ENCODE measurements at regions not wholly inside any gene's neighbourhood (a gene's known extent, or its start where the extent isn't known, plus 50 kb on each side); places are given as distances from the start of the nearest gene placed in this dataset.

DNA sequence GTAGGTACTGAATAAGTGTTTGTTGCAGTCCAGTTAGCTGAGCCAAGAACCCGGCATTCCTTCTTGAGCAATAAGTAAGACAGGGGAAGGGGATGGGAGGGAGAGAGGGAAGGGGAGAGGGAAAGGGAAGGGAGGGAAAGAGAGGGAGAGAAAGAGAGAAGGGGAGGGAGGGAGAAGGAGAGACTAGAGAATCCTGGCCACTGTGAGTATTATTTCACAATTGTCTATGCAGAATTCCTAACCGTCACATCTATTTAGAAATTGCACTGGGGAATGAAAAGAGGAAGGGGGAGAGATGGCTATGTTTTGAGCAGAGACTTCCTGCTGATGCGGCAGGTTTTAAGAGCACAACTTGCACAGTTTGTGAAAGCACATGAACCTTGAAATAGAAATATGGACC lies 251.4 kb upstream of the ZMIZ1 start:
- Histone ChIP-seq H3K36me3 (replicated peaks) (no peaks in the 10 kb centered on the region), H3K9me3 (no peaks in the 10 kb centered on the region), H3K27me3 (ENCODE audit: low read depth) (peaks cover 5% of the 10 kb centered on the region; the same call in 1 of the 2 replicates), H3K4me3 (no peak overlapping the region), H3K4me1 (no peaks in the 10 kb centered on the region)
- in situ Hi-C loops (cut with MboI; ENCODE audit: low sequenced_read_pairs), result no loop called here
- no peak for DNase-seq (ENCODE audit: low spot score in 2 of 2)

DNA sequence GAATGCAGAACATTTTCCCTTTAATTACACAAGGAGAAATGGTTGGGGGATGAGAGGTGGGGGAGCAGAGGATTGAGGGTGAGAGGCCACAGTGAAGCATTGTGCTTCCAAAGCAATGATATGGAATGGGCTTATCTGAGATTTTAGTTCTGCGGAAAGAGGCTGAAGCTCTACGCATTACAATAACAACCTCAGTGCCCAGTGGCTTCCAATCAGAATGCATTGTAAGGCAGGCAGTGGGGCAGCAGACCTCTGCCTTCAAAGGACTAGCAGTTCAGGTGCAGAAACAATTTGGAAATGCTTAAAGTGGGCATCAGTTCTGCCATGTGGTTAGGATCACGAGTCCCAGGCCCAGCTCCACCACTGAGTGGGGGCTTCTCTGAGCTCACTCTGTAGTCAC lies 251.0 kb upstream of the ZMIZ1 start:
- Histone ChIP-seq H3K27me3 (ENCODE audit: low read depth) (peaks cover 5% of the 10 kb centered on the region; the same call in 1 of the 2 replicates), H3K4me1 (no peaks in the 10 kb centered on the region), H3K9me3 (no peaks in the 10 kb centered on the region), H3K36me3 (replicated peaks) (no peaks in the 10 kb centered on the region), H3K4me3 (no peak overlapping the region)
- no peak for DNase-seq (ENCODE audit: low spot score in 2 of 2)
- in situ Hi-C loops (cut with MboI; ENCODE audit: low sequenced_read_pairs), result no loop called here

DNA sequence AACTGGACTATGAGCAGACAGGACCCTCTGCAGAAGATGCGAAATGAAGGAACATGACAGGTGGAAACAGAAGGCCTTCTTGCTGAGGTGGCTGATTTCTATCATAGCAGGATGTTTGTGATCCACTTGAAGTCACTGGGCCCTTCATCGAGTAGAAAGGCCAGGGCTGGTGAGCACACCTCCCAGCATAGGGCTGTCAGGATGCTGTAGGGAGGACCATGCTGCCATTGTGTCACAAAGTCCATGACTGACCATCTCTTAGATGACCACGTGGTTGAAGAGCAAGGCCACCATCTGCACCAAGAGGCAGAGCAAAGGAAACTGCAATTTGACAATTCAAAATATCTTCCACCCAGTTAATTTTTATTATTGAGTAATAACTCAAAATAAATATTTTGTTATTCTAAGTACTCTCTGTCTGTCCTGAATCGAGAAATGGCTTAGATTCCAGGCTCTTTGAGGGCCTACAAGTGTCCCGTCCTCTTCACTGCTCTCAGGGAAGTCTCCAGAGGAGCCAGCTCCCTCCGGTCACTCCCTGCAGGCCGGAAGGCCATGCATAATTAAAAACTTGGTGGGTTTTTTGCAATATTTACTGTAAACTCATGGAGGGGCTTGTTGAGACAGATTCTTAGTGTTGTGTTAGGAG lies 249.3 kb upstream of the ZMIZ1 start:
- Histone ChIP-seq H3K4me3 (no peak overlapping the region), H3K27me3 (ENCODE audit: low read depth) (peaks cover 5% of the 10 kb centered on the region; the same call in 1 of the 2 replicates), H3K9me3 (no peaks in the 10 kb centered on the region), H3K36me3 (replicated peaks) (no peaks in the 10 kb centered on the region), H3K4me1 (no peaks in the 10 kb centered on the region)
- in situ Hi-C loops (cut with MboI; ENCODE audit: low sequenced_read_pairs), result no loop called here
- DNase-seq (ENCODE audit: low spot score in 2 of 2), result no peak

DNA sequence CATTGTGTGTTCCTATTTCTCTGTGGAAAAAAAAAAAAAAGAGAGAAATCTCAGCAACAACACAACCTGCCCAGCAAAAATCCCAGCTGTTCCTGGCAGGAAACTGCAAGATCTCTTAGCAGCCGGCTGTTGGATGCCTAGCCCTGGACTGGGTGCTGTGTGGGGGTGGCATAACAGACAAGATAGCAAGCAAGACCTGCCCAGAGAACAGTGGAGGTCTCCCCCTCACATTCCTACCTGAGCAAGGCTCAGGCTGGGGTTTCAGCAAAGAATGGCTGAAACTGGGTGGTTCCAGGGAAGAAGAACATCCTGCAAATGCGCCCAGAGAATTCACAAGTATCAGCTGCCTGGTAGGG lies 248.8 kb upstream of the ZMIZ1 start:
- Histone ChIP-seq H3K27me3 (ENCODE audit: low read depth) (peaks cover 5% of the 10 kb centered on the region; the same call in 1 of the 2 replicates), H3K4me3 (no peak overlapping the region), H3K9me3 (no peaks in the 10 kb centered on the region), H3K4me1 (no peaks in the 10 kb centered on the region), H3K36me3 (replicated peaks) (no peaks in the 10 kb centered on the region)
- DNase-seq (ENCODE audit: low spot score in 2 of 2), result no peak
- in situ Hi-C loops (cut with MboI; ENCODE audit: low sequenced_read_pairs), result no loop called here

DNA sequence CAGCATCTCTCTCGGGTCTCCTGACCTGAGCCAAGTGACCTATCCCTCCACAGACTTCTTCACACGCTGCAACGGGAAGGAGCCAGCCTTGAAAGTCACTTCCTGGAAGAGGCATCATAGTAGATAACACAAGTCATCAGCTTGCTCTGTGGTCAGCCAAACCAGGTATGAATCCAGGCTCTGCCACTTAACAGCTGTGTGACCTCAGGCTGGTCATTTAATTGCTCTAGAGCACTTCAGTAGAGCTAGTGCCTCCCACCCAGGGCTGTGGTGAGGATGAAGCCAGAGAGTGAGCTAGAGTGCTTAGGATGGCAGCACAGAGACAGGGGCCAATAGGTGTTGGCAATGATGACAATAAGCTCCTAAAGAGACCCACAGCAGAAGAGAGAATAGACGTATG lies 247.7 kb upstream of the ZMIZ1 start:
- Histone ChIP-seq H3K36me3 (replicated peaks) (no peaks in the 10 kb centered on the region), H3K27me3 (ENCODE audit: low read depth) (peaks cover 5% of the 10 kb centered on the region; the same call in 1 of the 2 replicates), H3K9me3 (no peaks in the 10 kb centered on the region), H3K4me3 (no peak overlapping the region), H3K4me1 (no peaks in the 10 kb centered on the region)
- in situ Hi-C loops (cut with MboI; ENCODE audit: low sequenced_read_pairs), result no loop called here
- DNase-seq (ENCODE audit: low spot score in 2 of 2), result no peak

DNA sequence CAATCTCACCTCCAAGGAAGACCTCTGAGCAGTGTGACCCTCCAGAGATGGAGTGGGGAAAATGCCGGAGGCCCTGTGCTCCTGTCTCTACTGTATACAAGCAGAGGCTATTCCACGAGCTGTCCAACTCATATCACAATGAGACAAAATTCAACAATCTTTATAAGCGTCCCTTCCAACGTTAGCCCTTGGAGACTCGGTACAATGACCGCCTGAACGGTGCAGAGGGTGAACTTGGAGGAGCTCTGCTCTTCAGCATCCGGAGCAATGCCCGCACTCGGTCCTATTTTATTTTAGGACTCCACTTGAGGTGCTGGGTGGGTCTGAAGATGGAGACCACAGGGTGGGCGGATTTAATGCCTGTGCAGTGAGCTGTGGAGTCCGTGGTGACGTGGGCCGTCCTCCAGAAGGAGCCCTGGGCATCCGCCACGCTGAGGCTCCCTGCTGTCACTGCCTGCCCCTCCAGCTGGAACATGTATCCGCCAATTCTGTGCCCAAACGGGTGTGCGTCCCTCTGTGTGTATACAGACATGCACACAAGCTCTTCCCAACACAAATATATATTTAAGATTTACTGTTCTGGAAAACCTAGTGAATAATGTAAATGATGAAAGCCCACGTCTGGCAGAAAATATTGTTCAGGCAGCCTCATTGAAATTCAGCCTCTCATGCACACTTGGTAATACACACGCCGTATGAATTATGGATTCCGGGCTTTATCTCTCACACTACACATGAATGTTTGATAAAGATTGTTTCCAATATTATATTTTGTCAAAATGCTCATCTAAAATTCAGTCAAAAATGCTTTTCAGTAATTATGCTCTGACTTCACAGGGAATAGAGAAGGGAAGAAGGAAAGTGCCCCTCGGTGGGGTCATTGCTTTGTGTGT lies 239.9 kb upstream of the ZMIZ1 start:
- no peak for DNase-seq (ENCODE audit: low spot score in 2 of 2)
- Histone ChIP-seq H3K27me3 (ENCODE audit: low read depth) (no peaks in the 10 kb centered on the region), H3K4me1 (no peaks in the 10 kb centered on the region), H3K36me3 (replicated peaks) (no peaks in the 10 kb centered on the region), H3K9me3 (no peaks in the 10 kb centered on the region), H3K4me3 (no peak overlapping the region)
- in situ Hi-C loops (cut with MboI; ENCODE audit: low sequenced_read_pairs), result no loop called here

DNA sequence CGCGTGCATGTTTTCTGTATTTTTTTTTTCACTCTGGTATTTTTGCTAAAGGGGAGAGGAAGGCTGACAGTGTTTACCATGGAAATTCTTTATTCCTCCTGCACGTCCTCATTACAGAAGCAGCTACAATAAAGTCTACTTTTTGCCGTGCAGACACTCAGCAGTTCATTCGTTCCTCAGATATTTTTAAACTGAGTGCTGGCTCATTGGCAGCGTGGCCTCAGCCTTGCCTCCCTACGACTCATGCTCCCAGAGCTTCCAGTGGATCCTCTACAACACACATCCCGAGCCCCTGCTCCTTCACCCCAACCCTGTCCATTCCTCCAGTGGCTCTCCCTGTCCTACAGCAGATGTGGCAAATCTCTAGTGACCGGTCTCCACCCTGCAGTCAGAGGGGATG lies 239.2 kb upstream of the ZMIZ1 start:
- no peaks in the 10 kb centered on the region for H3K36me3 ChIP-seq (replicated peaks)
- no peak for DNase-seq (ENCODE audit: low spot score in 2 of 2)
- no peaks in the 10 kb centered on the region for H3K27me3 ChIP-seq (ENCODE audit: low read depth)
- H3K9me3 ChIP-seq, result no peaks in the 10 kb centered on the region
- in situ Hi-C loops (cut with MboI; ENCODE audit: low sequenced_read_pairs), result no loop called here
- H3K4me1 ChIP-seq, result no peaks in the 10 kb centered on the region
- no peak overlapping the region for H3K4me3 ChIP-seq

DNA sequence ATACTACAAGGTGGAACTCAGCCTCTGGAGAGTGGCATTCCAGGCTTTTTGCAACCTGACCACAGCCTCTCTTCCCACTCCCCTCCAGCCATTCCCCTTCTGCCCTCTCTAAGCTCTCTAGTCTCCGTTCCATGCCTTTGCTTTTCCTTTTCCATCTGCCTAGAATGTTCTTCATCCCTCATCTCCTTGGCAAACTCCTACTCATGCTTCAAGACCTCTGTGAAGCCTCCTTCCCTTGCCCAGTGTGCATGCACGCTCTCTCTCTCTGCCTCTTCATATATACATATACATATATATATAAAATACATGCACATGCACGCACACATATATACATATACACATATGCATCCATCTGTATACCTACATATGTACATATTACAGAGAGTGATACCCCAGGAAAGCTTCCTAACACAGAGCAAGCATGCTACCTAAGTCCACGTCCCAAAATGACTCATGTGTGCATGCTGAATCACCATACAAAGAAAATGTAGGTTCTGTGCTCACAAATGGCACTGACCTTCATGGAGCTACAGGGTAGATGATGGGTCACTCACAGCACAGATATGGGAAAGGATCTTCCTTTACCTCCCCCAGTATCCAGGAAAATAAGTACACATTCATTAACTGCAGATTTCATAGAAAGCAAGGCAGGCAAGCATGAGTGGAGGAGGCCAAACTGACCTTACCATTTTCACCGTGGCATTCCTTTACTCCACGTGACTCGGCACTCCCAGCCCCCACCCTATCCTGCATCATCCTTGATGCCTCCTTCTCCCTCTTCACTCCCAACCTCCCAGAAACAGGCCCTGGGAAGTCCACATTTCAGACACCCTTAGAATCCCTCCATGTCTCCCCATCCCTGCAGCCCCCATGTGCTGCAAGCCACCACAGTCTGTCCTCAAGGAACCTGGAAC lies 238.4 kb upstream of the ZMIZ1 start:
- in situ Hi-C loops (cut with MboI; ENCODE audit: low sequenced_read_pairs), result no loop called here

DNA sequence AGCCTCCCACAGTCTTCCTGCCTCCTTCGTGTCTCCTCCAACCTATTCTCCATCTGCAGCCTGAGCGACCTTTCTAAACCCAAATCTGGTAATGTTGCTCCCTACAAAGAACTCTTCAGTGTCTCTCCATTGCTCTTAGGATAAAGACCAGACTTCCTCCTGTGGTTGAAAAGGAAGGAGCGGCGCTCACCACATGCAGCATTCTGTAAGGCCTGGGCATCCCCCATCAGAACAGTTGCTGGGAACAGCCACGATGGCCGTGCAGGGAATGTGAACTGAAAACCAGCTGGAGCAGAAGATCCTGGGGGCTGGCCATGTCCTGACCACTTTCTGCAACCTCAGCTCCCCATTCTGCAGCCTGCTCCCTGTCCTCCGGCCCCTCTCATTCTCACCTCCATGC lies 237.8 kb upstream of the ZMIZ1 start:
- Histone ChIP-seq H3K9me3 (no peaks in the 10 kb centered on the region), H3K36me3 (replicated peaks) (no peaks in the 10 kb centered on the region), H3K4me3 (no peak overlapping the region), H3K27me3 (ENCODE audit: low read depth) (no peaks in the 10 kb centered on the region; the same call in 1 of the 2 replicates), H3K4me1 (no peaks in the 10 kb centered on the region)
- no peak for DNase-seq (ENCODE audit: low spot score in 2 of 2)
- in situ Hi-C loops (cut with MboI; ENCODE audit: low sequenced_read_pairs), result no loop called here

More for the DNA sequence above, 238.4 kb upstream of the ZMIZ1 start:
- DNase-seq (ENCODE audit: low spot score in 2 of 2), result no peak
- Histone ChIP-seq H3K27me3 (ENCODE audit: low read depth) (no peaks in the 10 kb centered on the region), H3K4me1 (no peaks in the 10 kb centered on the region), H3K36me3 (replicated peaks) (no peaks in the 10 kb centered on the region), H3K4me3 (no peak overlapping the region), H3K9me3 (no peaks in the 10 kb centered on the region)

DNA sequence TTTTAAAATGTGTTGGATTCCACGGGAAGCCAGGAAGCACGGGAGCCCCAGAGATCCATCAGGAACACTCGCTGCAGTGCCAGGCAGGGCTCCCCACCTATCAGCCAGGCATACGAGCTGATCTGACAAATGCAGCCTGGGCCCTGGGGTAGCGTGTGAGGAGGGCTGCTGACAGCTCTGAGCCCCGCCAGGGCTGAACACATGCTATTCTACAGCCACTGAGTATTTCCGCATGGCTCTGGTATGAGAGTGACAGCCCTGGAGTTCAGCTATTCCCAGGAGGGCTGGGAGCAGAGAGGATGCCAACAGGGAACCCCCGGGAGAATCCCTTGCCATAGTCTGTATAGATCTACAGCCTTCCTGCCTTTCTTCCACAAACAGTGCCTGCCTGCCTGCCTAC lies 237.3 kb upstream of the ZMIZ1 start:
- DNase-seq (ENCODE audit: low spot score in 2 of 2), result no peak
- Histone ChIP-seq H3K4me1 (no peaks in the 10 kb centered on the region), H3K36me3 (replicated peaks) (no peaks in the 10 kb centered on the region), H3K4me3 (no peak overlapping the region), H3K9me3 (no peaks in the 10 kb centered on the region), H3K27me3 (ENCODE audit: low read depth) (no peaks in the 10 kb centered on the region; the same call in 1 of the 2 replicates)
- in situ Hi-C loops (cut with MboI; ENCODE audit: low sequenced_read_pairs), result no loop called here

DNA sequence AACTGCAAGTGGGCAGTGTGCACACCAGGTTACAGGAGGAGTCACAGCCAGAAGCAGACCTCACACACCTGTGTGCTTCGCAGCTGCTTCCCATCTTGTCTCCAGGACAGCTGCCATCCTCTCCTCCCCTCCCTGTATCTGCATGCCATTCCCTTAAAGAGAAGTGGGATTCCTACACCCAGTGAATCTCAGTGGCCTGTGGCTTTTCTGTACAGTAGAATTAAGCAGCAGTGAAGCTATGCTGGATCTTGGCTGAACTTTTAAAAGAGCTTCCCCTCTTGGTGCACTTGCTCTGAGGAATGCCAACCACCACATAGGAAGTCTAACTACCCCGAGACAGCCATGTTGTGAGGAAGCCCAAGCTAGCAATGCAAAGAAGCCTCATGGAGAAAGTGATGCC lies 236.5 kb upstream of the ZMIZ1 start:
- no peak for DNase-seq (ENCODE audit: low spot score in 2 of 2)
- no peaks in the 10 kb centered on the region; the same call in 1 of the 2 replicates for H3K27me3 ChIP-seq (ENCODE audit: low read depth)
- no peaks in the 10 kb centered on the region for H3K36me3 ChIP-seq (replicated peaks)
- H3K4me3 ChIP-seq, result no peak overlapping the region
- no peaks in the 10 kb centered on the region for H3K9me3 ChIP-seq
- in situ Hi-C loops (cut with MboI; ENCODE audit: low sequenced_read_pairs), result no loop called here
- no peaks in the 10 kb centered on the region for H3K4me1 ChIP-seq

DNA sequence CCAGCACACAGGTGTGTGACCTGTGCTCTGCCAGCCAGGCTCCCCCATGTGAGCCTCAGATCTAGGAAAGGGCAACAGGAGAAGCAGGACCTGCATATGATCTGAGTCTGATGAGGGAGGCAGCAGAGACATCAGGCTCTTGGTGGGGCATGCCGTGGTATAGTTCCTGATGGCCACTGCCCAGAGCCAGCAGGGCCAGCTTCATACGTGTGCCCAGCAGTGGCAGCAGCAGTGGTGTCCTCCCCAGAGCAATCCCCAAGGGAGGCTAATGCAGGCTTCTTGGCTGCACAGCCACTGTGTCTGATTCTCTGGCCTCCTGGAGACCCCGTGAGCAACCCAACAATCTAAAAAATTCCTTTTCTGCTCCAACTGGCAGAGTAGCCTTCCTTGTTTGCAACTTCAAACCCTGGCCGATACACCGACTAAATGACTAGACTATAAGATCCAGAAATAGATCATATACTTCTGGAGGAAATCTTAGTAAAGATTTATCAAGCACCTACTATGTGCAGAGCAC lies 230.6 kb upstream of the ZMIZ1 start:
- no peaks in the 10 kb centered on the region for H3K9me3 ChIP-seq
- no peak for DNase-seq (ENCODE audit: low spot score in 2 of 2)
- peaks cover 2% of the 10 kb centered on the region; the same call in 1 of the 2 replicates for H3K27me3 ChIP-seq (ENCODE audit: low read depth)
- H3K36me3 ChIP-seq (replicated peaks), result no peaks in the 10 kb centered on the region
- no peak overlapping the region for H3K4me3 ChIP-seq
- in situ Hi-C loops (cut with MboI; ENCODE audit: low sequenced_read_pairs), result no loop called here
- H3K4me1 ChIP-seq, result no peaks in the 10 kb centered on the region

DNA sequence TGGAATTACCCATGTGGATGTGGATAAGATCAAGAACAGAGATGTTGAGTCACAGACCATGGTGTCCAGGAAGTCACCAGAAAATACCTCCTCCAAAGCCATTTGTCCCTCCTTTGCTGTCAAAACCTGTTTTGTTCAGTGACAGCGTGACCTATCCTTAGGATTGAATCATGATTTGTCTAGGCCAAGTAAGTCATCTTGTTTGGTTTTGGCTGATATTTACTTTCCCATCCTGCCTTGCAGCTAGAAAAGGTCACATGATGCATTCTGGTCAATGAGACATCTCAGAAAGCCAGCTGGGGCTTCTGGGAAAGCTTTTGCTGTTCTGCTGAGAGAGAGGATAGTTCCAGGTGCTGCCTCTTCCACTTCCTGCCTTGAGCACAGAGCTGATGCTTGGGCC lies 225.3 kb upstream of the ZMIZ1 start:
- Histone ChIP-seq H3K9me3 (no peaks in the 10 kb centered on the region), H3K27me3 (ENCODE audit: low read depth) (no peaks in the 10 kb centered on the region), H3K36me3 (replicated peaks) (no peaks in the 10 kb centered on the region), H3K4me1 (no peaks in the 10 kb centered on the region), H3K4me3 (no peak overlapping the region)
- in situ Hi-C loops (cut with MboI; ENCODE audit: low sequenced_read_pairs), result no loop called here
- DNase-seq (ENCODE audit: low spot score in 2 of 2), result no peak

Measured in HAP-1 (cell line).